Right lobe of liver (tissue), 6 donors: ENCODE measurements at regions not wholly inside any gene's neighbourhood (a gene's known extent, or its start where the extent isn't known, plus 50 kb on each side); places are given as distances from the start of the nearest gene placed in this dataset.

Source experiments
- ATAC-seq, 4 donors: fragments of 200-7000 bp; cut with Tn5 transposase; one replicate each; pipeline ENCODE4 v1.9.1; 2020; ENCODE audit warnings: mild to moderate bottlenecking in 4 of 4, moderate library complexity in 4 of 4
- DNase-seq, 3 donors: peaks; one replicate each; pipeline ENCODE4 v3.0.0-alpha.2; 2020
- H3K27ac ChIP-seq, 3 donors: fragments of 200-600 bp; one replicate each; pipeline ENCODE4 v1.8.0; 2022
- H3K27me3 ChIP-seq, 2 donors: fragments of 200-600 bp; one replicate each; pipeline ENCODE4 v1.8.0; 2022
- H3K36me3 ChIP-seq, 4 donors: fragments of 200-600 bp; sonication (generic) in 1 of 4; one replicate each; pipeline versions ENCODE4 v1.5.1 to v1.8.0; 2017 to 2022; ENCODE audit warnings: control low read depth in 1 of 4
- H3K4me1 ChIP-seq, 4 donors: fragments of 200-600 bp; sonication (generic) in 1 of 4; one replicate each; pipeline versions ENCODE4 v1.5.1 to v1.8.0; 2017 to 2022; ENCODE audit warnings: control low read depth in 1 of 4
- H3K4me3 ChIP-seq, 3 donors: fragments of 200-600 bp; one replicate each; pipeline ENCODE4 v1.8.0; 2022
- H3K9me3 ChIP-seq, 4 donors: fragments of 200-600 bp; sonication (generic) in 1 of 4; one replicate each; pipeline versions ENCODE4 v1.5.1 to v1.8.0; 2017 to 2022; ENCODE audit warnings: control low read depth in 1 of 4
- CTCF ChIP-seq, 4 donors: fragments of 200-600 bp in 3 of 4; fragments of 450-650 bp in 1 of 4; IDR thresholded peaks; one replicate each; pipeline versions ENCODE4 v1.5.1 to v1.8.0; 2016 to 2022; ENCODE audit warnings: antibody characterized with exemption in 4 of 4, mild to moderate bottlenecking in 2 of 4
- POLR2A ChIP-seq: fragments of 450-650 bp; IDR thresholded peaks from one replicate; pipeline ENCODE4 v1.6.1; 2017; ENCODE audit warnings: antibody characterized with exemption, mild to moderate bottlenecking
- WGBS: methylation state at CpG from one replicate; pipeline ENCODE4 v1.1.6; 2018; ENCODE audit warnings: low coverage, low lambda C conversion rate; ENCODE audit not compliant: insufficient coverage; ENCODE audit errors: missing lambda C conversion rate; 5-methylcytosine and 5-hydroxymethylcytosine counted together
- intact Hi-C, 2 donors: fragments of 100-400 bp; cut with DNase I; formaldehyde crosslinking; loops; one replicate each; pipeline versions ENCODE4 v1.11.2 to v1.14.1; 2022
- donor health status: DM: no; HTN: yes; CAD: no.
- donor health status: DM: no; HTN: no; CAD: no.
- donor health status: DM: no; HTN: no; CAD: no.
- donor health status: DM: no; HTN: yes; CAD: no.
- donor health status: DM: no; HTN: yes; CAD: no.

DNA sequence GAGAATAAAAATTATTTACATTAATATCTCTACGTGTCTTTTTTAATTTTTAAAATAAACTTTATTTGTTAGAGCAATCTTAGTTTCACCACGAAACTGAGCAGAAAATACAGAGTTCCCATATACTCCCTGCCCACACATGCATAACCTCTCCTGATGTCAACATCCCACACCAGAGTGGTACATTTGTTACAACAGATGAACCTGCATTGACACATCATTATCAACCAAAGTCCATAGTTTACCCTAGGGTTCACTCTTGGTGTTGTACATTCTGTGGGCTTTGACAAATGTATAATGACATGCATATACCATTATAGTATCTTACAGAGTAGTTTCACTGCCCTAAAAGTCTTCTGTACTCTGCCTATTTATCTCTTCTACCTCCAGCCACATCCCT lies 110.6 kb upstream of the OTUD4 start:
- no peak overlapping the region for H3K4me3 ChIP-seq
- no peaks in the 10 kb centered on the region for H3K27me3 ChIP-seq
- intact Hi-C loops, result no loop called here
- DNase-seq (no peak), ATAC-seq (peak; percentile 82 to 96 (median 85))
- peaks cover 0 to 3% (median 0%) of the 10 kb centered on the region in 4 donors for H3K4me1 ChIP-seq
- no peaks in the 10 kb centered on the region for H3K36me3 ChIP-seq
- no peaks in the 10 kb centered on the region for H3K9me3 ChIP-seq
- TF ChIP-seq POLR2A, result no peak
- no peak for TF ChIP-seq CTCF (IDR thresholded peaks at IDR 0.05)
- 22% methylated on average over 2 of the region's 2 CpGs for WGBS
- no peak overlapping the region for H3K27ac ChIP-seq

DNA sequence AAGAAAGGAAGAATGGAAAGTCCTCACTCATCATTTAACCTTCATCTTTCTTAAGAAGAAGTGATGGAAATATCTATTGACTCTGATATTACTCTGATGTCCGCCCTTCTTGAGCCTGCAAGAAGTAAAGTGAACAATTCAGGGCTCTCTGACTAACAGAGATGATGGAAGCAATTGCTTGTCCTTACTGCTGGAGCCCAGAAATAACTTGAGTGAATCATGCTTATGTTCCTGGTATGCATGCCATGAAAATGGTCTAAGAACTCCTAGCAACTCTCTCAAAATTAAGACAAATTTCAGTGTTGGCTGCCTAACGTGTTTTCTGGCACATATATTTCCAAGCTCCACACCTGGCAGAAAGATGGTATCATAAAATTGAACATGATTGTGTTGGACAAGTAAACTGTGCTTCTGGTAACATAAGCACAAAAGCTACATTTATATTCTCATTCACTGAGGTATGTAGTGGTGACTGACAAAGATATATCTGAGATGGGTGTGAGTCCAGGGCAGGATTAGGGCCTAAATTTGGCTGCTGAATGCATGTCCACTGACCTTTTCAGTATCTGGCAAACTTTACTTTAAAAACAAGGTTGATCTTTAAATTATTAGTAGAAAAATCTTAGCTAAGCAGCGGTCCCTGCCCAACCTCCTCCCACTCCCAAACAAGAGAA lies 109.2 kb upstream of the OTUD4 start:
- H3K27me3 ChIP-seq, result no peaks in the 10 kb centered on the region
- TF ChIP-seq CTCF (IDR thresholded peaks at IDR 0.05) (no peak), POLR2A (no peak)
- DNase-seq (no peak), ATAC-seq (no peak)
- no peak overlapping the region for H3K4me3 ChIP-seq
- intact Hi-C loops, result no loop called here
- H3K9me3 ChIP-seq, result no peaks in the 10 kb centered on the region
- no peak overlapping the region for H3K27ac ChIP-seq
- H3K36me3 ChIP-seq, result no peaks in the 10 kb centered on the region
- 72% methylated on average over 3 of the region's 3 CpGs for WGBS
- peaks cover 0 to 3% (median 0%) of the 10 kb centered on the region in 4 donors for H3K4me1 ChIP-seq

GRCh38 chr4:145287351-145287750 lies 107.0 kb upstream of the OTUD4 start:
- no peaks in the 10 kb centered on the region for H3K9me3 ChIP-seq
- no peaks in the 10 kb centered on the region for H3K36me3 ChIP-seq
- TF ChIP-seq POLR2A, result no peak
- no peak for TF ChIP-seq CTCF (IDR thresholded peaks at IDR 0.05)
- 57% methylated on average over 1 of the region's 1 CpG for WGBS
- H3K27ac ChIP-seq, result no peak overlapping the region
- intact Hi-C loops, result no loop called here
- H3K4me3 ChIP-seq, result no peak overlapping the region
- DNase-seq (no peak), ATAC-seq (no peak)
- no peaks in the 10 kb centered on the region for H3K27me3 ChIP-seq
- H3K4me1 ChIP-seq, result peaks cover 0 to 3% (median 0%) of the 10 kb centered on the region in 4 donors

GRCh38 chr4:145285928-145286327 lies 105.5 kb upstream of the OTUD4 start:
- Histone ChIP-seq H3K4me3 (no peak overlapping the region), H3K36me3 (no peaks in the 10 kb centered on the region), H3K27ac (no peak overlapping the region), H3K9me3 (no peaks in the 10 kb centered on the region), H3K4me1 (peaks cover 0 to under 1% (median 0%) of the 10 kb centered on the region in 4 donors), H3K27me3 (no peaks in the 10 kb centered on the region)
- DNase-seq (no peak), ATAC-seq (no peak)
- intact Hi-C loops, result no loop called here
- TF ChIP-seq POLR2A, result no peak
- no peak for TF ChIP-seq CTCF (IDR thresholded peaks at IDR 0.05)

- Histone ChIP-seq H3K4me3 (no peak overlapping the region), H3K36me3 (no peaks in the 10 kb centered on the region), H3K27me3 (no peaks in the 10 kb centered on the region), H3K27ac (no peak overlapping the region), H3K4me1 (no peaks in the 10 kb centered on the region), H3K9me3 (no peaks in the 10 kb centered on the region)
- TF ChIP-seq CTCF (IDR thresholded peaks at IDR 0.05) (no peak), POLR2A (no peak)
- ATAC-seq, result no peak
- DNase-seq, result no peak
- WGBS, result 63% methylated on average over 2 of the region's 2 CpGs
- intact Hi-C loops, result no loop called here
Observed at GRCh38 chr4:145283909-145284308, 103.5 kb upstream of the OTUD4 start.
